ENCODE measurements at regions not wholly inside any gene's neighbourhood (a gene's known extent, or its start where the extent isn't known, plus 50 kb on each side); places are given as distances from the start of the nearest gene placed in this dataset.

- TF ChIP-seq YY1 (IDR thresholded peaks at IDR 0.05; ENCODE audit: insufficient read depth, insufficient read length) (no peak), SUZ12 (IDR thresholded peaks at IDR 0.05; ENCODE audit: extremely low read depth, insufficient read depth, insufficient read length) (no peak)
These were observed 312.7 kb upstream of the CCDC54 start for GRCh38 chr3:107064405-107065060.
